SK-N-MC (cell line): ENCODE measurements at regions not wholly inside any gene's neighbourhood (a gene's known extent, or its start where the extent isn't known, plus 50 kb on each side); places are given as distances from the start of the nearest gene placed in this dataset.

Source experiments
- DNase-seq: peaks from one replicate; pipeline ENCODE4 v3.0.0-alpha.2; 2011; ENCODE audit warnings: low read depth, low spot score
- H3K27ac ChIP-seq: fragments of 200-600 bp; sonication (generic); 2 replicates; pipeline ENCODE4 v1.5.1; 2016; ENCODE audit warnings: mixed run types
- H3K36me3 ChIP-seq: fragments of 200-600 bp; sonication (generic); 2 replicates; pipeline ENCODE4 v1.6.1; 2017; ENCODE audit warnings: antibody characterized with exemption, low read length, mixed read lengths; ENCODE audit not compliant: insufficient read depth
- H3K4me3 ChIP-seq: fragments of 200-600 bp; sonication (generic); 2 replicates; pipeline ENCODE4 v1.5.1; 2016
- H3K9ac ChIP-seq: fragments of 200-600 bp; sonication (generic); 2 replicates; pipeline ENCODE4 v1.8.0; 2017; ENCODE audit warnings: mixed run types, mixed read lengths; ENCODE audit not compliant: insufficient read length
- H3K9me3 ChIP-seq: fragments of 200-600 bp; sonication (generic); 2 replicates; pipeline ENCODE4 v1.6.1; 2017; ENCODE audit warnings: low read depth, mild to moderate bottlenecking, antibody characterized with exemption, low read length, moderate library complexity, mixed read lengths
- EZH2 ChIP-seq: fragments of 200-600 bp; sonication (generic); IDR thresholded peaks from one replicate; pipeline ENCODE4 v1.6.1; 2017; ENCODE audit warnings: antibody characterized with exemption
- FOXP2 ChIP-seq: optimal IDR thresholded peaks from 2 replicates; pipeline ENCODE3; 2011; ENCODE audit warnings: mild to moderate bottlenecking, moderate library complexity; ENCODE audit not compliant: insufficient read depth; ENCODE audit errors: extremely low read length, control extremely low read depth
- POLR2AphosphoS5 ChIP-seq: IDR thresholded peaks from 2 replicates; pipeline ENCODE4 v1.6.1; 2012; ENCODE audit warnings: mild to moderate bottlenecking, low read depth, low read length, borderline replicate concordance

DNA sequence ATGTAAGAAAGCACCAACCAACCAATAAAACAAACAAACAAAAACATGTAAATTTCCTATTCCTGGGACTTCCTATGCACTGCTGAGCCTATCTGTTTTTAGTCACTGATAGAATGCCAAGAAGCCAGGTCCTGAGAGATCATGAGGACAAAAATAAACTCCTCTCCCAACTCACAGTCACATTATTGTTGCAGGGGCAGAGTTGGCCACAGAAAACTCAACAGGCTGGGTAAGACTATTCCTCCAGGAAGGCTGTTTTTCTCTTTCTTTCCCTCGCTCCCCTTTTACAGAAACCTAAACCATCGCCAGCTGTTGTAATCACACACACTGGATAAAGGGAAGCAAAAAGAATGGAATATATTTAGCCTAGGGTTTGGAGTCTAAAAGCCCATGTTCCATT is 55.8 kb upstream of the METAP2 start:
- Histone ChIP-seq H3K36me3 (no peaks in the 10 kb centered on the region), H3K4me3 (no peak overlapping the region), H3K9ac (no peak overlapping the region), H3K27ac (no peak overlapping the region), H3K9me3 (no peaks in the 10 kb centered on the region)
- no peak for TF ChIP-seq EZH2
- TF ChIP-seq FOXP2 = no peak
- no peak for TF ChIP-seq POLR2AphosphoS5
- no peak for DNase-seq
